H1 (cell line): ENCODE measurements at regions not wholly inside any gene's neighbourhood (a gene's known extent, or its start where the extent isn't known, plus 50 kb on each side); places are given as distances from the start of the nearest gene placed in this dataset.
A peak's percentile ranks its signal among the peaks of the same experiment; 100 is the strongest.

Experiments
- CTCF ChIA-PET: fragments of 300-600 bp; sonication (Branson Sonifier 250); formaldehyde crosslinking; loops from one replicate; lab custom pipeline; 2021; ENCODE audit not compliant: partially characterized antibody; lab: Charles Lee
- POLR2A ChIA-PET: fragments of 300-600 bp; sonication (Branson Sonifier 250); formaldehyde crosslinking; loops from one replicate; lab custom pipeline; 2021; ENCODE audit warnings: inconsistent platforms; ENCODE audit not compliant: partially characterized antibody; lab: Charles Lee
- DNase-seq, 2 experiments: peaks; one replicate each; pipeline versions ENCODE4 v3.0.0 to v3.0.0-alpha.2; 2010 to 2022; ENCODE audit warnings: low spot score in 2 of 2, low read depth in 1 of 2, mixed read lengths in 1 of 2
- FAIRE-seq: peaks from 2 replicates; lab custom pipeline; 2011; peaks lifted over from hg19 to GRCh38; lab: Jason Lieb, UNC
- H2AFZ ChIP-seq: 2 replicates; pipeline ENCODE4 v1.8.1; 2012; ENCODE audit warnings: low read length, inconsistent platforms
- H2AK5ac ChIP-seq: 2 replicates; pipeline ENCODE4 v1.6.1; 2013; ENCODE audit warnings: low read depth, low read length
- H2BK120ac ChIP-seq: replicated peaks from 2 replicates; pipeline ENCODE3; 2013; ENCODE audit warnings: low read depth, low read length, inconsistent platforms
- H2BK12ac ChIP-seq: 2 replicates; pipeline ENCODE4 v1.6.1; 2013; ENCODE audit warnings: low read depth, low read length
- H2BK15ac ChIP-seq: 2 replicates; pipeline ENCODE4 v1.6.1; 2013; ENCODE audit warnings: low read length
- H2BK20ac ChIP-seq: 2 replicates; pipeline ENCODE4 v1.6.1; 2013; ENCODE audit warnings: low read length
- H2BK5ac ChIP-seq: 2 replicates; pipeline ENCODE4 v1.6.1; 2013; ENCODE audit warnings: low read depth, low read length
- H3K14ac ChIP-seq: 2 replicates; pipeline ENCODE4 v1.6.1; 2013; ENCODE audit warnings: inconsistent platforms; ENCODE audit not compliant: insufficient read length
- H3K18ac ChIP-seq: 2 replicates; pipeline ENCODE4 v1.6.1; 2013; ENCODE audit warnings: low read length; ENCODE audit errors: extremely low read depth
- H3K23ac ChIP-seq: 2 replicates; pipeline ENCODE4 v1.6.1; 2013; ENCODE audit warnings: inconsistent platforms; ENCODE audit not compliant: insufficient read length
- H3K23me2 ChIP-seq: 2 replicates; pipeline ENCODE4 v1.6.1; 2013; ENCODE audit warnings: low read depth, low read length
- H3K27ac ChIP-seq: 2 replicates; pipeline ENCODE4 v1.6.1; 2011; ENCODE audit warnings: low read depth, low read length, inconsistent platforms
- H3K27me3 ChIP-seq, 4 experiments: replicated peaks in 1 of 4; 1 replicate in 1 of 4; 2 replicates in 3 of 4; pipeline versions ENCODE4 v1.6.1 to v1.8.1; 2011 to 2013; ENCODE audit warnings: low read length in 3 of 4, mild to moderate bottlenecking in 3 of 4, inconsistent platforms in 2 of 4, mixed read lengths in 2 of 4, moderate library complexity in 1 of 4; ENCODE audit not compliant: control insufficient read depth in 3 of 4, insufficient read depth in 3 of 4; ENCODE audit errors: extremely low read depth in 1 of 4
- H3K36me3 ChIP-seq, 4 experiments: 2 replicates each; pipeline versions ENCODE4 v1.6.1 to v1.8.1; 2011 to 2013; ENCODE audit warnings: mild to moderate bottlenecking in 4 of 4, low read length in 3 of 4, moderate library complexity in 2 of 4, control low read depth in 1 of 4, inconsistent platforms in 1 of 4; ENCODE audit not compliant: insufficient read depth in 4 of 4, control insufficient read depth in 2 of 4
- H3K4ac ChIP-seq: replicated peaks from 2 replicates; pipeline ENCODE3; 2013; ENCODE audit warnings: low read length, low read depth, mixed read lengths, inconsistent platforms; ENCODE audit not compliant: insufficient read length
- H3K4me1 ChIP-seq, 4 experiments: replicated peaks in 1 of 4; 1 replicate in 1 of 4; 2 replicates in 3 of 4; pipeline versions ENCODE4 v1.6.1 to v1.8.1; 2011 to 2013; ENCODE audit warnings: low read length in 3 of 4, inconsistent platforms in 2 of 4, mixed read lengths in 1 of 4; ENCODE audit not compliant: insufficient read depth in 4 of 4, control insufficient read depth in 3 of 4
- H3K4me2 ChIP-seq, 2 experiments: 2 replicates each; pipeline versions ENCODE4 v1.6.1 to v1.8.1; 2011 to 2013; ENCODE audit warnings: low read depth in 2 of 2, low read length in 2 of 2, control low read depth in 1 of 2, inconsistent platforms in 1 of 2, mild to moderate bottlenecking in 1 of 2; ENCODE audit not compliant: insufficient read depth in 1 of 2
- H3K4me3 ChIP-seq, 4 experiments: fragments of 200-600, 300-600 bp in 1 of 4; sonication (generic), shearing (Covaris generic), sonication (Bioruptor Twin) in 1 of 4; 2 replicates each; pipeline versions ENCODE4 v1.5.1 to v1.8.1; 2011 to 2016; ENCODE audit warnings: low read length in 4 of 4, low read depth in 3 of 4, control low read depth in 2 of 4, inconsistent platforms in 2 of 4, mild to moderate bottlenecking in 2 of 4, mixed read lengths in 1 of 4, moderate library complexity in 1 of 4; ENCODE audit not compliant: insufficient read depth in 2 of 4; ENCODE audit errors: extremely low read depth in 1 of 4
- H3K56ac ChIP-seq: replicated peaks from 2 replicates; pipeline ENCODE3; 2013; ENCODE audit warnings: low read depth, mild to moderate bottlenecking, mixed read lengths, low read length, inconsistent platforms; ENCODE audit not compliant: insufficient read length
- H3K79me1 ChIP-seq: 2 replicates; pipeline ENCODE4 v1.6.1; 2013; ENCODE audit warnings: low read depth, low read length, control low read depth
- H3K79me2 ChIP-seq, 2 experiments: 2 replicates each; pipeline versions ENCODE4 v1.6.1 to v1.8.1; 2012 to 2013; ENCODE audit warnings: low read length in 2 of 2, mild to moderate bottlenecking in 2 of 2, inconsistent platforms in 1 of 2; ENCODE audit not compliant: insufficient read depth in 2 of 2, control insufficient read depth in 1 of 2
- H3K9ac ChIP-seq, 4 experiments: replicated peaks in 1 of 4; 1 replicate in 1 of 4; 2 replicates in 3 of 4; pipeline versions ENCODE4 v1.6.1 to v1.8.1; 2011 to 2013; ENCODE audit warnings: low read depth in 3 of 4, low read length in 3 of 4, control low read depth in 2 of 4, mild to moderate bottlenecking in 2 of 4, moderate library complexity in 2 of 4, inconsistent platforms in 1 of 4; ENCODE audit errors: extremely low read depth in 1 of 4
- H3K9me3 ChIP-seq, 2 experiments: 2 replicates each; pipeline versions ENCODE4 v1.6.1 to v1.8.1; 2012 to 2013; ENCODE audit warnings: mild to moderate bottlenecking in 2 of 2, moderate library complexity in 2 of 2, control low read depth in 1 of 2, inconsistent platforms in 1 of 2, low read depth in 1 of 2, low read length in 1 of 2, mixed read lengths in 1 of 2; ENCODE audit not compliant: insufficient read depth in 2 of 2
- H4K20me1 ChIP-seq, 2 experiments: replicated peaks in 1 of 2; 2 replicates each; pipeline versions ENCODE3 to v1.8.1; 2011 to 2013; ENCODE audit warnings: inconsistent platforms in 2 of 2, low read length in 2 of 2, mild to moderate bottlenecking in 1 of 2; ENCODE audit not compliant: insufficient read depth in 2 of 2, control insufficient read depth in 1 of 2
- H4K5ac ChIP-seq: 2 replicates; pipeline ENCODE4 v1.6.1; 2013; ENCODE audit warnings: low read length, low read depth, mixed read lengths, inconsistent platforms; ENCODE audit not compliant: insufficient read length
- H4K8ac ChIP-seq: 2 replicates; pipeline ENCODE4 v1.8.0; 2013; ENCODE audit warnings: mild to moderate bottlenecking, moderate library complexity, low read length, inconsistent platforms; ENCODE audit not compliant: insufficient read depth; ENCODE audit errors: extremely low read depth
- H4K91ac ChIP-seq: replicated peaks from 2 replicates; pipeline ENCODE3; 2013; ENCODE audit warnings: low read length, mixed read lengths, inconsistent platforms; ENCODE audit not compliant: insufficient read length
- BCL11A ChIP-seq, 2 experiments: IDR thresholded peaks; one replicate each; pipeline ENCODE4 v1.6.1; 2011; ENCODE audit warnings: low read depth in 2 of 2, low read length in 2 of 2, mild to moderate bottlenecking in 2 of 2
- BRCA1 ChIP-seq: IDR thresholded peaks from 2 replicates; pipeline ENCODE4 v1.6.1; 2012; ENCODE audit warnings: low read depth, low read length, improper control_type of control experiment
- E2F6 ChIP-seq: IDR thresholded peaks from 2 replicates; pipeline ENCODE4 v1.6.1; 2012; ENCODE audit warnings: inconsistent platforms
- EP300 ChIP-seq, 2 experiments: IDR thresholded peaks; 1 replicate in 1 of 2; 2 replicates in 1 of 2; pipeline ENCODE4 v1.6.1; 2011 to 2012; ENCODE audit warnings: low read depth in 2 of 2, low read length in 2 of 2, mild to moderate bottlenecking in 2 of 2, borderline replicate concordance in 1 of 2, inconsistent platforms in 1 of 2, moderate library complexity in 1 of 2
- EZH2 ChIP-seq: fragments of 200-600 bp; sonication (generic); IDR thresholded peaks from 2 replicates; pipeline ENCODE4 v1.7.1; 2012; ENCODE audit warnings: low read depth, mild to moderate bottlenecking, moderate library complexity, low read length, inconsistent platforms; ENCODE audit not compliant: severe bottlenecking
- HDAC2 ChIP-seq, 2 experiments: fragments of 300-600 bp in 1 of 2; sonication (generic) in 1 of 2; IDR thresholded peaks; 2 replicates each; pipeline ENCODE4 v1.6.1; 2011 to 2012; ENCODE audit warnings: low read depth in 2 of 2, low read length in 2 of 2, mild to moderate bottlenecking in 2 of 2, moderate library complexity in 2 of 2, borderline replicate concordance in 1 of 2, inconsistent platforms in 1 of 2
- KDM1A ChIP-seq: fragments of 200-600, 300-600 bp; sonication (generic); IDR thresholded peaks from 2 replicates; pipeline ENCODE4 v1.7.1; 2016; ENCODE audit warnings: mild to moderate bottlenecking, low read length, borderline replicate concordance
- KDM5A ChIP-seq: fragments of 200-600 bp; IDR thresholded peaks from 2 replicates; pipeline ENCODE4 v1.7.1; 2012; ENCODE audit warnings: mild to moderate bottlenecking, low read length, inconsistent platforms, mixed read lengths
- WGBS, 2 experiments: shearing (Covaris generic) in 1 of 2; methylation state at CpG; one replicate each; pipeline versions ENCODE4 v1.1.6 to v1.1.7; 2013 to 2015; ENCODE audit warnings: low lambda C conversion rate in 2 of 2, mixed read lengths in 2 of 2, inconsistent platforms in 1 of 2, low coverage in 1 of 2, missing lambda C conversion rate in 1 of 2; ENCODE audit not compliant: insufficient replicate concordance in 2 of 2, insufficient coverage in 1 of 2, insufficient read length in 1 of 2; ENCODE audit errors: extremely low coverage in 1 of 2, missing lambda C conversion rate in 1 of 2; 5-methylcytosine and 5-hydroxymethylcytosine counted together
- TF ChIP-seq, protein P1 (sequence below), 3 experiments: IDR thresholded peaks; 1 replicate in 2 of 3; 2 replicates in 1 of 3; pipeline versions ENCODE4 v1.5.1 to v1.6.1; 2011; ENCODE audit warnings: low read length in 3 of 3, mild to moderate bottlenecking in 3 of 3, inconsistent platforms in 2 of 3, low read depth in 1 of 3, moderate library complexity in 1 of 3; ENCODE audit not compliant: insufficient read depth in 1 of 3; ENCODE audit errors: control extremely low read depth in 1 of 3

DNA sequence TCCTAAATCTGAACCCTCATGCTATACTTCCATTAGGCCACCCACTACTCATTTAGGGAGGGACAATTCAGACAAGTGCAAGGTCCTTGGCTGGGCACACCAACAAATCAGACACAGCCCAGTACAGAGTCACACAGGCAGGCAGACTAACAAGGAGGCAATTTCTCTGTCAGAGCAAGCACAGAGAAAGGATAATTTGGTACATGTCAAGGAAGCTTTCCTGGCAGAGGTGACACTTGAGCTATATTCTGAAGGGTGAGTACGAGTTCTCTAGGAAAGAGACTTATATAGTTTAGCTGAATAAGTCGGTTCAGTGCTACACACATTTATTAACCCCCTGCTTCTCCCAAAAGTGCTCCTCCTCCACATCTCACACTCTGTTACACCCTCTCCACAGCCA is 455.9 kb downstream of the OMA1 start:
- no peak for DNase-seq
- ChIA-PET POLR2A (interaction anchor here (0.6 kb wide), 1 partner anchor 47 kb away, joined by 3 read pairs; no protein-coding TSS in a partner anchor), CTCF (interaction anchor here (1.0 to 2.2 kb wide), 3 partner anchors 26 to 73 kb away, joined by 3 to 6 read pairs (median 4); no protein-coding TSS in a partner anchor)
- H3K79me2 ChIP-seq = no peaks in the 10 kb centered on the region
- no peak overlapping the region for H3K14ac ChIP-seq
- H3K79me1 ChIP-seq = no peaks in the 10 kb centered on the region
- no peak overlapping the region for H3K27ac ChIP-seq
- H2AK5ac ChIP-seq = no peak overlapping the region; the same call in 1 of the 2 replicates
- H4K20me1 ChIP-seq = no peaks in the 10 kb centered on the region
- H4K8ac ChIP-seq = no peak overlapping the region
- no peaks in the 10 kb centered on the region for H3K27me3 ChIP-seq
- no peak overlapping the region; the same call in 1 of the 2 replicates for H2BK20ac ChIP-seq
- no peak overlapping the region for H3K56ac ChIP-seq
- H3K4me3 ChIP-seq = no peak overlapping the region
- H3K36me3 ChIP-seq = no peaks in the 10 kb centered on the region
- no peak for FAIRE-seq
- H3K23me2 ChIP-seq = no peaks in the 10 kb centered on the region; the same call in 1 of the 2 replicates
- no peak overlapping the region for H4K91ac ChIP-seq
- WGBS, 2 experiments = 91% methylated on average over 2 of the region's 2 CpGs; no CpG with 5 or more reads in 1 of the 2 experiments
- no peak overlapping the region for H3K23ac ChIP-seq
- H2BK120ac ChIP-seq = no peak overlapping the region
- H3K4me1 ChIP-seq = peaks cover 0 to 13% (median 1%) of the 10 kb centered on the region in 4 experiments; a peak in 1 of 7 replicates
- H4K5ac ChIP-seq = no peak overlapping the region
- no peak overlapping the region for H3K4ac ChIP-seq
- no peaks in the 10 kb centered on the region for H3K9me3 ChIP-seq
- H2AFZ ChIP-seq = no peak overlapping the region
- no peak overlapping the region for H3K4me2 ChIP-seq
- no peak overlapping the region for H2BK5ac ChIP-seq
- 0 out of 2 replicates have a peak overlapping the region, but pooled peaks have one; percentile 16 for H3K18ac ChIP-seq
- peak overlapping the region; percentile 30; the same call in 1 of the 2 replicates for H2BK12ac ChIP-seq
- peak overlapping the region; percentile 53; the same call in 1 of the 2 replicates for H2BK15ac ChIP-seq
- H3K9ac ChIP-seq = no peak overlapping the region
- TF ChIP-seq EZH2 (no peak), KDM5A (no peak), KDM1A (no peak), HDAC2 (IDR thresholded peaks at IDR 0.05; ENCODE audit: borderline replicate concordance in 1 of 2, low read depth in 2 of 2, low read length in 2 of 2) (no peak), BCL11A (IDR thresholded peaks at IDR 0.05; ENCODE audit: low read depth in 2 of 2, low read length in 2 of 2) (no peak), BRCA1 (no peak), E2F6 (no peak), EP300 (IDR thresholded peaks at IDR 0.05; ENCODE audit: borderline replicate concordance in 1 of 2, low read depth in 2 of 2, low read length in 2 of 2) (no peak)
- TF ChIP-seq, protein P1, sequence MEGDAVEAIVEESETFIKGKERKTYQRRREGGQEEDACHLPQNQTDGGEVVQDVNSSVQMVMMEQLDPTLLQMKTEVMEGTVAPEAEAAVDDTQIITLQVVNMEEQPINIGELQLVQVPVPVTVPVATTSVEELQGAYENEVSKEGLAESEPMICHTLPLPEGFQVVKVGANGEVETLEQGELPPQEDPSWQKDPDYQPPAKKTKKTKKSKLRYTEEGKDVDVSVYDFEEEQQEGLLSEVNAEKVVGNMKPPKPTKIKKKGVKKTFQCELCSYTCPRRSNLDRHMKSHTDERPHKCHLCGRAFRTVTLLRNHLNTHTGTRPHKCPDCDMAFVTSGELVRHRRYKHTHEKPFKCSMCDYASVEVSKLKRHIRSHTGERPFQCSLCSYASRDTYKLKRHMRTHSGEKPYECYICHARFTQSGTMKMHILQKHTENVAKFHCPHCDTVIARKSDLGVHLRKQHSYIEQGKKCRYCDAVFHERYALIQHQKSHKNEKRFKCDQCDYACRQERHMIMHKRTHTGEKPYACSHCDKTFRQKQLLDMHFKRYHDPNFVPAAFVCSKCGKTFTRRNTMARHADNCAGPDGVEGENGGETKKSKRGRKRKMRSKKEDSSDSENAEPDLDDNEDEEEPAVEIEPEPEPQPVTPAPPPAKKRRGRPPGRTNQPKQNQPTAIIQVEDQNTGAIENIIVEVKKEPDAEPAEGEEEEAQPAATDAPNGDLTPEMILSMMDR (IDR thresholded peaks at IDR 0.05; ENCODE audit: control extremely low read depth in 1 of 3, insufficient read depth in 1 of 3, low read depth in 1 of 3, low read length in 3 of 3) = no peak
